ENCODE measurements at regions not wholly inside any gene's neighbourhood (a gene's known extent, or its start where the extent isn't known, plus 50 kb on each side); places are given as distances from the start of the nearest gene placed in this dataset.

DNA sequence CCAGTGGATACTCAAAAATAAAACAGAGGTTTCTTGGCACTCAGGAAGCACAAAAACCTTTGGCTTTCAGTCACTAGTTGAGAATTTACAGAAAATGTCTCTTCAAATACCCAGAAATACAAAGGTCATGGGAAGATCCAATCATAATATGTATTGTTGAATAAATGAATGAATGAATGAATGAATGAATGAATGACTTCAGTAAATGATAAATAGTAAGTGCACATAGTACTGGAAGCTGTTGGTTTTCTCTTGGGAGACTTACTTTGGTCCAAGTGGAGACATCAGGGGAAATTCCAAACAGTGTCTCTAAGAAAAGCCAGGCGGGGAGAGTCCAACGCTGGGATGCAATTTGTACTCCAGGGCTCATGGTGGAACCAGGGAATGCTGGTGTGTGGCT, 261.3 kb upstream of the KLHL29 start:
- H3K4me3 ChIP-seq, result no peak overlapping the region
- H3K4me1 ChIP-seq, result no peaks in the 10 kb centered on the region
- DNase-seq (ENCODE audit: extremely low spot score in 2 of 2), result no peak
- intact Hi-C loops (cut with DNase I), result no loop called here
- no peak overlapping the region for H3K27ac ChIP-seq
- H3K27me3 ChIP-seq, result no peaks in the 10 kb centered on the region
- no peak for TF ChIP-seq POLR2A (IDR thresholded peaks at IDR 0.05)
- no peaks in the 10 kb centered on the region for H3K9me3 ChIP-seq
- H3K36me3 ChIP-seq, result no peaks in the 10 kb centered on the region

- H3K27me3 ChIP-seq, result no peaks in the 10 kb centered on the region
- TF ChIP-seq, protein P1, sequence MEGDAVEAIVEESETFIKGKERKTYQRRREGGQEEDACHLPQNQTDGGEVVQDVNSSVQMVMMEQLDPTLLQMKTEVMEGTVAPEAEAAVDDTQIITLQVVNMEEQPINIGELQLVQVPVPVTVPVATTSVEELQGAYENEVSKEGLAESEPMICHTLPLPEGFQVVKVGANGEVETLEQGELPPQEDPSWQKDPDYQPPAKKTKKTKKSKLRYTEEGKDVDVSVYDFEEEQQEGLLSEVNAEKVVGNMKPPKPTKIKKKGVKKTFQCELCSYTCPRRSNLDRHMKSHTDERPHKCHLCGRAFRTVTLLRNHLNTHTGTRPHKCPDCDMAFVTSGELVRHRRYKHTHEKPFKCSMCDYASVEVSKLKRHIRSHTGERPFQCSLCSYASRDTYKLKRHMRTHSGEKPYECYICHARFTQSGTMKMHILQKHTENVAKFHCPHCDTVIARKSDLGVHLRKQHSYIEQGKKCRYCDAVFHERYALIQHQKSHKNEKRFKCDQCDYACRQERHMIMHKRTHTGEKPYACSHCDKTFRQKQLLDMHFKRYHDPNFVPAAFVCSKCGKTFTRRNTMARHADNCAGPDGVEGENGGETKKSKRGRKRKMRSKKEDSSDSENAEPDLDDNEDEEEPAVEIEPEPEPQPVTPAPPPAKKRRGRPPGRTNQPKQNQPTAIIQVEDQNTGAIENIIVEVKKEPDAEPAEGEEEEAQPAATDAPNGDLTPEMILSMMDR (IDR thresholded peaks at IDR 0.05), result no peak
- TF ChIP-seq POLR2AphosphoS5 (IDR thresholded peaks at IDR 0.05; ENCODE audit: insufficient read depth in 1 of 2, low read depth in 1 of 2) (no peak), POLR2A (IDR thresholded peaks at IDR 0.05) (no peak)
- intact Hi-C loops (cut with DNase I), result no loop called here
- DNase-seq (ENCODE audit: extremely low spot score in 2 of 2), result peak in 1 of 2 donors; percentile 70
- H3K9me3 ChIP-seq, result no peaks in the 10 kb centered on the region
- no peaks in the 10 kb centered on the region for H3K4me1 ChIP-seq
- no peaks in the 10 kb centered on the region for H3K36me3 ChIP-seq
- H3K27ac ChIP-seq, result no peak overlapping the region
- H3K4me3 ChIP-seq, result no peak overlapping the region
These were observed 260.7 kb upstream of the KLHL29 start for GRCh38 chr2:23124214-23124750.

DNA sequence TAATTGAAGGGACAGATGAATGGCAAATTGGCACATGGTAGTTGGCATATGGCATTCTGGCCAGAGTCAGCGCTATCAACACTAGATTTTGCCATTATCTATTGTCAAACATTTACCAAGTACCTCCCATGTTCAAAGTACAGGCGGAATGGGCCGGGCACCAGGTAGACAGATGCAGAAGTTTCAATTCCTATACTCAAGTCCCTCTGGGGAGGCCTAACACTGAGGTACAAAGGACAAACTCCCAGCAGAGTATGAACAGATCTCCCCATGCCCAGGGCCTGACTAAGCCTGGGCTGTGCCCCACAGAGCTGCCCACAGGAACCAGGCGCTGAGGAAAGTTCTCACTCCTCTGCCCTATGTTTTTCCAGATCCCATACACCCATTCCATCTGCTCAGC, 257.5 kb upstream of the KLHL29 start:
- DNase-seq (ENCODE audit: extremely low spot score in 2 of 2), result peak in 1 of 2 donors; percentile 32
- intact Hi-C loops (cut with DNase I), result no loop called here

GRCh38 chr2:23128684-23129292, 256.2 kb upstream of the KLHL29 start:
- no peaks in the 10 kb centered on the region for H3K4me1 ChIP-seq
- peak; percentile 56 to 70 for DNase-seq (ENCODE audit: extremely low spot score in 2 of 2)
- H3K27me3 ChIP-seq, result no peaks in the 10 kb centered on the region
- no peaks in the 10 kb centered on the region for H3K9me3 ChIP-seq
- H3K4me3 ChIP-seq, result no peak overlapping the region
- TF ChIP-seq POLR2AphosphoS5 (IDR thresholded peaks at IDR 0.05; ENCODE audit: insufficient read depth in 1 of 2, low read depth in 1 of 2) (no peak), POLR2A (IDR thresholded peaks at IDR 0.05) (no peak)
- TF ChIP-seq, protein P1 (IDR thresholded peaks at IDR 0.05), result no peak
- H3K27ac ChIP-seq, result no peak overlapping the region
- no peaks in the 10 kb centered on the region for H3K36me3 ChIP-seq
- intact Hi-C loops (cut with DNase I), result no loop called here

More for the DNA sequence above, 257.5 kb upstream of the KLHL29 start:
- H3K27ac ChIP-seq, result no peak overlapping the region
- H3K9me3 ChIP-seq, result no peaks in the 10 kb centered on the region
- no peaks in the 10 kb centered on the region for H3K27me3 ChIP-seq
- no peaks in the 10 kb centered on the region for H3K4me1 ChIP-seq
- TF ChIP-seq, protein P1 (IDR thresholded peaks at IDR 0.05), result no peak
- TF ChIP-seq POLR2AphosphoS5 (IDR thresholded peaks at IDR 0.05; ENCODE audit: insufficient read depth in 1 of 2, low read depth in 1 of 2), result no peak
- no peak for TF ChIP-seq POLR2A (IDR thresholded peaks at IDR 0.05)
- no peak overlapping the region for H3K4me3 ChIP-seq
- H3K36me3 ChIP-seq, result no peaks in the 10 kb centered on the region

DNA sequence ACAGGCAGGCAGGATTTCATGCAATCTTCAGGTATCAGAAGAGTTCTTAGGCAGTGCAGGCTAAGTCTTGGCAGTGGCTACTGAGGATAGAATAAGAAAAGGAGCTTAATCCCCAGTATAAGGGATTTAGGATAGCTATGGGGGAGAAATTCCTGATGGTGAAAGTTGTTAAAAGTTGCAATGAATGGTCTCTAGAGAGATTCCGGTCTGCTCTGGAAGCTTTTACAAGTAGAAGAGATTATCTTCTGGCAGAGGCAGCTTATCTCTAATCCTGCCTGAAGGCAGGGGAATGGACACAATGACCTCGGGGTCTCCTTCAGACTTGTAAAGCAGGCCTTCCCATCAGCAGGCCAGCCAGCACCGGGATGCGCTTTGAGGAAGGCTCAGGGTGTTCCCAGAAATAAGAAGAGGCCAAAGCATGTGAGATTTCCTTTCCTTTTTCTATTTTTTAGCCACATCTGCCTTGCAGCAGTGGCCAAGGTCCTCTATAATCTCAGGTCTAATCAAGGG, 253.9 kb upstream of the KLHL29 start:
- Histone ChIP-seq H3K36me3 (no peaks in the 10 kb centered on the region), H3K27me3 (no peaks in the 10 kb centered on the region), H3K9me3 (no peaks in the 10 kb centered on the region), H3K27ac (no peak overlapping the region), H3K4me1 (peaks cover 5% of the 10 kb centered on the region), H3K4me3 (no peak overlapping the region)
- TF ChIP-seq POLR2A (IDR thresholded peaks at IDR 0.05), result no peak
- TF ChIP-seq, protein P1 (IDR thresholded peaks at IDR 0.05), result no peak
- no peak for TF ChIP-seq POLR2AphosphoS5 (IDR thresholded peaks at IDR 0.05; ENCODE audit: insufficient read depth in 1 of 2, low read depth in 1 of 2)
- no peak for DNase-seq (ENCODE audit: extremely low spot score in 2 of 2)
- intact Hi-C loops (cut with DNase I), result no loop called here

Data from vagina (tissue), 2 donors.